Gastrocnemius medialis (tissue), 4 donors: ENCODE measurements at regions not wholly inside any gene's neighbourhood (a gene's known extent, or its start where the extent isn't known, plus 50 kb on each side); places are given as distances from the start of the nearest gene placed in this dataset.

Experiments
- CTCF ChIP-seq, 5 experiments: fragments of 450-650 bp in 3 of 5; fragments of 200-600 bp in 2 of 5; sonication (generic) in 2 of 5; IDR thresholded peaks in 4 of 5; conservative IDR thresholded peaks in 1 of 5; 1 replicate in 4 of 5; 2 replicates in 1 of 5; pipeline ENCODE4 v1.5.1; 2016 to 2019; ENCODE audit warnings: antibody characterized with exemption in 5 of 5, mild to moderate bottlenecking in 3 of 5, moderate library complexity in 3 of 5
- POLR2A ChIP-seq, 2 donors: fragments of 450-650 bp; IDR thresholded peaks; one replicate each; pipeline ENCODE4 v1.6.1; 2017; ENCODE audit warnings: antibody characterized with exemption in 2 of 2, mild to moderate bottlenecking in 2 of 2, moderate library complexity in 2 of 2

- TF ChIP-seq CTCF (IDR thresholded peaks at IDR 0.05 in 4 of 5, conservative IDR thresholded peaks at IDR 0.05 in 1 of 5) (no peak), POLR2A (IDR thresholded peaks at IDR 0.05) (no peak)
Measured at GRCh38 chr18:24811950-24812681, 351.7 kb downstream of the HRH4 start.
